K562 (cell line): ENCODE measurements at regions not wholly inside any gene's neighbourhood (a gene's known extent, or its start where the extent isn't known, plus 50 kb on each side); places are given as distances from the start of the nearest gene placed in this dataset.
A peak's percentile ranks its signal among the peaks of the same experiment; 100 is the strongest.

ENCODE experiments used
- ATAC-seq: fragments of 200-7000 bp; cut with Tn5 transposase; 3 replicates; pipeline ENCODE4 v1.9.1; 2020; ENCODE audit warnings: moderate library complexity
- BruUV-seq: library from RNA; stranded (reverse); fragments of 400-500 nt; replicated peaks from 2 replicates; lab custom pipeline; 2021; lab: Mats Ljungman, UMichigan
- CTCF ChIA-PET: fragments of 300-600 bp; formaldehyde crosslinking; extraction: SDS; loops from one replicate; lab custom pipeline; 2021; ENCODE audit warnings: low intra/inter-chr PET ratio; lab: Yijun Ruan, JAX
- POLR2A ChIA-PET: fragments of 300-600, 350-650 bp; sonication (Branson Sonifier 250); formaldehyde crosslinking; extraction: SDS; loops from one replicate; lab custom pipeline; 2021; ENCODE audit warnings: antibody characterized with exemption, inconsistent platforms; lab: Yijun Ruan, JAX
- DNase-seq, 4 experiments: peaks; one replicate each; pipeline versions ENCODE4 v3.0.0 to v3.0.0-alpha.2; 2011 to 2018; ENCODE audit warnings: low spot score in 3 of 4, mixed read lengths in 3 of 4; ENCODE audit errors: extremely low read depth in 1 of 4
- FAIRE-seq: peaks from 2 replicates; lab custom pipeline; 2011; peaks lifted over from hg19 to GRCh38; lab: Jason Lieb, UNC
- H2AFZ ChIP-seq: 2 replicates; pipeline ENCODE4 v1.6.0; 2011; ENCODE audit warnings: low read depth, low read length, control low read depth, inconsistent platforms
- H3K27ac ChIP-seq: fragments of 200-600 bp; 3 replicates; pipeline ENCODE4 v1.8.0; 2011; ENCODE audit warnings: low read depth, mild to moderate bottlenecking, control low read depth, inconsistent platforms, low read length, moderate library complexity, mixed read lengths; ENCODE audit errors: extremely low read depth
- H3K27me3 ChIP-seq, 2 experiments: fragments of 300-600 bp in 1 of 2; 2 replicates in 1 of 2; 3 replicates in 1 of 2; pipeline versions ENCODE4 v1.6.0 to v1.8.0; 2011; ENCODE audit warnings: inconsistent platforms in 2 of 2, low read length in 2 of 2, mild to moderate bottlenecking in 1 of 2, mixed read lengths in 1 of 2, moderate library complexity in 1 of 2; ENCODE audit not compliant: control insufficient read depth in 2 of 2, insufficient read depth in 2 of 2
- H3K36me3 ChIP-seq: fragments of 300-600 bp; 3 replicates; pipeline ENCODE4 v1.8.0; 2011; ENCODE audit warnings: mild to moderate bottlenecking, low read length, inconsistent platforms; ENCODE audit not compliant: control insufficient read depth, insufficient read depth
- H3K4me1 ChIP-seq, 2 experiments: fragments of 200-600 bp in 1 of 2; replicated peaks in 1 of 2; 2 replicates in 1 of 2; 3 replicates in 1 of 2; pipeline versions ENCODE4 v1.5.1 to v1.8.0; 2011; ENCODE audit warnings: inconsistent platforms in 2 of 2, low read length in 2 of 2, mild to moderate bottlenecking in 1 of 2, mixed read lengths in 1 of 2, moderate library complexity in 1 of 2; ENCODE audit not compliant: control insufficient read depth in 2 of 2, insufficient read depth in 2 of 2
- H3K4me2 ChIP-seq: 2 replicates; pipeline ENCODE4 v1.6.1; 2011; ENCODE audit warnings: low read length, control low read depth, inconsistent platforms, mixed read lengths; ENCODE audit not compliant: insufficient read depth
- H3K4me3 ChIP-seq: fragments of 200-600 bp; sonication (generic), shearing (Covaris generic); 2 replicates; pipeline ENCODE4 v1.5.1; 2016; ENCODE audit warnings: control low read depth, inconsistent platforms
- H3K79me2 ChIP-seq: fragments of 200-600 bp; 3 replicates; pipeline ENCODE4 v1.8.0; 2011; ENCODE audit warnings: low read length, inconsistent platforms; ENCODE audit not compliant: control insufficient read depth, insufficient read depth
- H3K9ac ChIP-seq, 2 experiments: 2 replicates each; pipeline versions ENCODE4 v1.6.0 to v1.6.1; 2011; ENCODE audit warnings: low read depth in 2 of 2, low read length in 2 of 2, control low read depth in 1 of 2, inconsistent platforms in 1 of 2, mild to moderate bottlenecking in 1 of 2, mixed read lengths in 1 of 2; ENCODE audit not compliant: insufficient read depth in 1 of 2
- H3K9me1 ChIP-seq: one replicate; pipeline ENCODE4 v1.6.0; 2011; ENCODE audit warnings: inconsistent platforms, mild to moderate bottlenecking, low read length, moderate library complexity; ENCODE audit not compliant: control insufficient read depth, insufficient read depth
- H3K9me3 ChIP-seq: replicated peaks from 2 replicates; pipeline ENCODE4 v1.5.1; 2011; ENCODE audit warnings: low read depth, low read length, inconsistent platforms; ENCODE audit not compliant: control insufficient read depth, insufficient read depth
- H4K20me1 ChIP-seq: replicated peaks from 2 replicates; pipeline ENCODE4 v1.6.1; 2011; ENCODE audit warnings: low read length, inconsistent platforms, mixed read lengths; ENCODE audit not compliant: control insufficient read depth, insufficient read depth
- ARID1B ChIP-seq: fragments of 450-650 bp; IDR thresholded peaks from 2 replicates; pipeline ENCODE4 v1.6.1; 2016; ENCODE audit warnings: antibody characterized with exemption, mild to moderate bottlenecking, inconsistent platforms
- C11orf30 ChIP-seq: fragments of 450-650 bp; IDR thresholded peaks from 2 replicates; pipeline ENCODE4 v1.6.1; 2016; ENCODE audit warnings: low read depth, mild to moderate bottlenecking
- MAFF ChIP-seq: IDR thresholded peaks from 2 replicates; pipeline ENCODE4 v1.6.1; 2012; ENCODE audit warnings: low read length, improper control_type of control experiment
- PHTF2 ChIP-seq: fragments of 250-450 bp; sonication (Bioruptor Pico); IDR thresholded peaks from 2 replicates; pipeline ENCODE4 v1.5.0; 2021; ENCODE audit warnings: mild to moderate bottlenecking
- RHOXF2B ChIP-seq: fragments of 250-450 bp; sonication (Bioruptor Pico); conservative IDR thresholded peaks from 2 replicates; pipeline ENCODE4 v1.5.1; 2021
- ZNF316 ChIP-seq: fragments of 450-650 bp; IDR thresholded peaks from 2 replicates; pipeline ENCODE4 v1.6.1; 2016
- ZZZ3 ChIP-seq: fragments of 450-650 bp; IDR thresholded peaks from 2 replicates; pipeline ENCODE4 v1.6.1; 2016; ENCODE audit warnings: antibody characterized with exemption, mild to moderate bottlenecking, moderate library complexity
- WGBS: fragments of 100-300 bp; shearing (Covaris generic); methylation state at CpG from one replicate; pipeline ENCODE4 v1.1.6; 2016; ENCODE audit warnings: low coverage, mixed read lengths; ENCODE audit not compliant: insufficient coverage; ENCODE audit errors: missing lambda C conversion rate; 5-methylcytosine and 5-hydroxymethylcytosine counted together
- in situ Hi-C: fragments of 300-500 bp; cut with MboI; formaldehyde crosslinking; loops from 4 replicates; pipeline ENCODE4 v1.15.0; 2018; ENCODE audit warnings: inconsistent platforms, mixed read lengths
- intact Hi-C: fragments of 100-400 bp; cut with micrococcal nuclease; formaldehyde crosslinking; loops from 2 replicates; pipeline ENCODE4 v1.14.2; 2022

- H3K27me3 ChIP-seq = no peaks in the 10 kb centered on the region
- no TSS peak for BruUV-seq
- H3K79me2 ChIP-seq = no peaks in the 10 kb centered on the region
- in situ Hi-C loops (loop anchor here (25.0 kb wide), 1 partner anchor 544 kb away; no protein-coding TSS in a partner anchor), intact Hi-C loops (no loop called here)
- CTCF ChIA-PET = interaction anchor here (0.6 kb wide), 1 partner anchor 102 kb away, joined by 3 read pairs; the partner anchor contains the start of gene CCDC80
- H3K9me1 ChIP-seq = no peaks in the 10 kb centered on the region
- no peaks in the 10 kb centered on the region for H3K36me3 ChIP-seq
- no peaks in the 10 kb centered on the region for H3K9me3 ChIP-seq
- POLR2A ChIA-PET = no interaction called here
- no peak for ATAC-seq
- H3K9ac ChIP-seq = no peak overlapping the region
- no peak overlapping the region for H3K4me2 ChIP-seq
- no peak overlapping the region for H3K4me3 ChIP-seq
- H4K20me1 ChIP-seq = no peaks in the 10 kb centered on the region
- FAIRE-seq = no peak
- no peak for DNase-seq
- H3K27ac ChIP-seq = no peak overlapping the region
- TF ChIP-seq RHOXF2B (CRISPR knock-in tag) (no peak), C11orf30 (peak; percentile 34; the same call in 1 of the 2 replicates), ZNF316 (peak; percentile 43), ZZZ3 (no peak), ARID1B (no peak), PHTF2 (CRISPR knock-in tag) (no peak)
- H2AFZ ChIP-seq = no peak overlapping the region
- 77% methylated on average over 2 of the region's 2 CpGs for WGBS
- peaks cover 0 to 5% of the 10 kb centered on the region in 2 experiments; a peak in 2 of 5 replicates for H3K4me1 ChIP-seq
These were observed 102.0 kb upstream of the CCDC80 start for GRCh38 chr3:112742934-112743333.

- FAIRE-seq (no peak), ATAC-seq (no peak), DNase-seq (no peak)
- Histone ChIP-seq H3K9ac (no peak overlapping the region), H3K9me1 (no peaks in the 10 kb centered on the region), H3K27me3 (no peaks in the 10 kb centered on the region), H3K36me3 (no peaks in the 10 kb centered on the region), H3K9me3 (no peaks in the 10 kb centered on the region), H3K4me2 (no peak overlapping the region), H3K27ac (no peak overlapping the region), H2AFZ (no peak overlapping the region), H4K20me1 (no peaks in the 10 kb centered on the region), H3K4me3 (no peak overlapping the region), H3K79me2 (no peaks in the 10 kb centered on the region), H3K4me1 (peaks cover 0 to 4% of the 10 kb centered on the region in 2 experiments; a peak in 2 of 5 replicates)
- ChIA-PET POLR2A (no interaction called here), CTCF (no interaction called here)
- no peak for TF ChIP-seq MAFF
- in situ Hi-C loops = loop anchor here (25.0 kb wide), 1 partner anchor 545 kb away; no protein-coding TSS in a partner anchor
- intact Hi-C loops = no loop called here
- BruUV-seq = no TSS peak
These were observed 101.0 kb upstream of the CCDC80 start for GRCh38 chr3:112741983-112742382.
